ENCODE measurements at regions not wholly inside any gene's neighbourhood (a gene's known extent, or its start where the extent isn't known, plus 50 kb on each side); places are given as distances from the start of the nearest gene placed in this dataset.

DNA sequence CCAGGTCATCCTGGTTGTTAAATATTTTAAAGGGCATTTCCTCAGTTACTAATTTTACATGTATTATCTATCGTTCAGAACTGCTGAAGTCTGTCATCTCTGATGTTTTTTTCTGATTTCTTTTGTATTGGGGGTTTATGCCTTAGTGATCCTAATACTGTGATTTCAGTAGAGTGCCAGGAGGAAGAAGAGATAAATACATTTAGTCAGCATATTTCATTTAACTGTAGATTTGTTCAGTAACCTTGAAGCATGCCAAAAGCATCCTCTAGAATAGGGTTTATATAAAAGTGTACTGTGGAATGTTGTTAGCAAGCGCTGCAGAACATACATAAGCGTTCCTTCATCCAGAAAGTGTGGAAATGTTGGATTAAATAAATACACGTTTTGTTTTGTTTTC, 342.3 kb upstream of the DPPA4 start:
- TF ChIP-seq, protein P1, sequence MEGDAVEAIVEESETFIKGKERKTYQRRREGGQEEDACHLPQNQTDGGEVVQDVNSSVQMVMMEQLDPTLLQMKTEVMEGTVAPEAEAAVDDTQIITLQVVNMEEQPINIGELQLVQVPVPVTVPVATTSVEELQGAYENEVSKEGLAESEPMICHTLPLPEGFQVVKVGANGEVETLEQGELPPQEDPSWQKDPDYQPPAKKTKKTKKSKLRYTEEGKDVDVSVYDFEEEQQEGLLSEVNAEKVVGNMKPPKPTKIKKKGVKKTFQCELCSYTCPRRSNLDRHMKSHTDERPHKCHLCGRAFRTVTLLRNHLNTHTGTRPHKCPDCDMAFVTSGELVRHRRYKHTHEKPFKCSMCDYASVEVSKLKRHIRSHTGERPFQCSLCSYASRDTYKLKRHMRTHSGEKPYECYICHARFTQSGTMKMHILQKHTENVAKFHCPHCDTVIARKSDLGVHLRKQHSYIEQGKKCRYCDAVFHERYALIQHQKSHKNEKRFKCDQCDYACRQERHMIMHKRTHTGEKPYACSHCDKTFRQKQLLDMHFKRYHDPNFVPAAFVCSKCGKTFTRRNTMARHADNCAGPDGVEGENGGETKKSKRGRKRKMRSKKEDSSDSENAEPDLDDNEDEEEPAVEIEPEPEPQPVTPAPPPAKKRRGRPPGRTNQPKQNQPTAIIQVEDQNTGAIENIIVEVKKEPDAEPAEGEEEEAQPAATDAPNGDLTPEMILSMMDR (IDR thresholded peaks at IDR 0.05; ENCODE audit: poor library complexity), result no peak
- TF ChIP-seq EZH2 (IDR thresholded peaks at IDR 0.05; ENCODE audit: borderline replicate concordance) (no peak), EZH2phosphoT487 (IDR thresholded peaks at IDR 0.05; ENCODE audit: low read depth, severe bottlenecking, unreplicated experiment) (no peak)
